ENCODE measurements at regions not wholly inside any gene's neighbourhood (a gene's known extent, or its start where the extent isn't known, plus 50 kb on each side); places are given as distances from the start of the nearest gene placed in this dataset.

- no peak overlapping the region for H3K4me3 ChIP-seq (ENCODE audit: low read depth, low read length)
- H3K9me3 ChIP-seq (ENCODE audit: control insufficient read depth, low read length): no peaks in the 10 kb centered on the region
- H3K36me3 ChIP-seq (ENCODE audit: control insufficient read depth, insufficient read depth, low read length): no peaks in the 10 kb centered on the region
- H3K27ac ChIP-seq: no peak overlapping the region
- H2AFZ ChIP-seq: no peak overlapping the region
- H3K4me2 ChIP-seq (ENCODE audit: low read length): no peak overlapping the region
- H3K9ac ChIP-seq: no peak overlapping the region
- no peak for TF ChIP-seq CTCF (IDR thresholded peaks at IDR 0.05)
- H3K27me3 ChIP-seq (ENCODE audit: control insufficient read depth, insufficient read depth, low read length): no peaks in the 10 kb centered on the region
- peaks cover 2% of the 10 kb centered on the region for H3K79me2 ChIP-seq
- no peaks in the 10 kb centered on the region for H3K4me1 ChIP-seq
Observed at GRCh38 chr3:13266005-13266404, 154.1 kb downstream of the NUP210 start.

GRCh38 chr3:13265507-13265906 lies 154.6 kb downstream of the NUP210 start:
- Histone ChIP-seq H3K79me2 (peaks cover 2% of the 10 kb centered on the region), H2AFZ (no peak overlapping the region), H3K27me3 (ENCODE audit: control insufficient read depth, insufficient read depth, low read length) (no peaks in the 10 kb centered on the region), H3K27ac (no peak overlapping the region), H3K9me3 (ENCODE audit: control insufficient read depth, low read length) (no peaks in the 10 kb centered on the region), H3K36me3 (ENCODE audit: control insufficient read depth, insufficient read depth, low read length) (no peaks in the 10 kb centered on the region), H3K4me2 (ENCODE audit: low read length) (no peak overlapping the region), H3K4me3 (ENCODE audit: low read depth, low read length) (no peak overlapping the region), H3K4me1 (no peaks in the 10 kb centered on the region), H3K9ac (no peak overlapping the region)
- no peak for TF ChIP-seq CTCF (IDR thresholded peaks at IDR 0.05)

GRCh38 chr3:13265016-13265415 lies 155.1 kb downstream of the NUP210 start:
- H3K4me2 ChIP-seq (ENCODE audit: low read length): no peak overlapping the region
- H3K9me3 ChIP-seq (ENCODE audit: control insufficient read depth, low read length): no peaks in the 10 kb centered on the region
- H3K4me1 ChIP-seq: no peaks in the 10 kb centered on the region
- H3K36me3 ChIP-seq (ENCODE audit: control insufficient read depth, insufficient read depth, low read length): no peaks in the 10 kb centered on the region
- H3K79me2 ChIP-seq: peaks cover 2% of the 10 kb centered on the region
- no peak overlapping the region for H3K27ac ChIP-seq
- H3K4me3 ChIP-seq (ENCODE audit: low read depth, low read length): no peak overlapping the region
- no peaks in the 10 kb centered on the region for H3K27me3 ChIP-seq (ENCODE audit: control insufficient read depth, insufficient read depth, low read length)
- no peak for TF ChIP-seq CTCF (IDR thresholded peaks at IDR 0.05)
- H2AFZ ChIP-seq: no peak overlapping the region
- no peak overlapping the region for H3K9ac ChIP-seq

- Histone ChIP-seq H3K79me2 (peaks cover 2% of the 10 kb centered on the region), H3K4me1 (no peaks in the 10 kb centered on the region), H3K27ac (no peak overlapping the region), H3K27me3 (ENCODE audit: control insufficient read depth, insufficient read depth, low read length) (no peaks in the 10 kb centered on the region), H3K36me3 (ENCODE audit: control insufficient read depth, insufficient read depth, low read length) (no peaks in the 10 kb centered on the region), H3K9ac (no peak overlapping the region), H3K4me2 (ENCODE audit: low read length) (no peak overlapping the region), H2AFZ (no peak overlapping the region), H3K4me3 (ENCODE audit: low read depth, low read length) (no peak overlapping the region), H3K9me3 (ENCODE audit: control insufficient read depth, low read length) (no peaks in the 10 kb centered on the region)
- TF ChIP-seq CTCF (IDR thresholded peaks at IDR 0.05): no peak
Observed at GRCh38 chr3:13264468-13264795, 155.7 kb downstream of the NUP210 start.

GRCh38 chr3:13263770-13264467 lies 156.2 kb downstream of the NUP210 start:
- Histone ChIP-seq H3K9me3 (ENCODE audit: control insufficient read depth, low read length) (no peaks in the 10 kb centered on the region), H3K79me2 (peaks cover 2% of the 10 kb centered on the region), H3K27ac (no peak overlapping the region), H3K4me1 (no peaks in the 10 kb centered on the region), H3K36me3 (ENCODE audit: control insufficient read depth, insufficient read depth, low read length) (no peaks in the 10 kb centered on the region), H3K4me2 (ENCODE audit: low read length) (no peak overlapping the region), H3K9ac (no peak overlapping the region), H3K27me3 (ENCODE audit: control insufficient read depth, insufficient read depth, low read length) (no peaks in the 10 kb centered on the region), H3K4me3 (ENCODE audit: low read depth, low read length) (no peak overlapping the region), H2AFZ (no peak overlapping the region)
- TF ChIP-seq CTCF (IDR thresholded peaks at IDR 0.05): no peak

Measured in parathyroid adenoma (tissue), 2 donors.